RWPE1 (cell line): ENCODE measurements at regions not wholly inside any gene's neighbourhood (a gene's known extent, or its start where the extent isn't known, plus 50 kb on each side); places are given as distances from the start of the nearest gene placed in this dataset.

Experiments used
- CTCF ChIA-PET: fragments of 350-600 bp; sonication (Branson Sonifier 250); formaldehyde crosslinking; extraction: SDS; loops from one replicate; lab custom pipeline; 2021; lab: Yijun Ruan, JAX
- POLR2A ChIA-PET: fragments of 400-600 bp; formaldehyde crosslinking; extraction: SDS; loops from one replicate; lab custom pipeline; 2020; ENCODE audit warnings: antibody characterized with exemption; ENCODE audit not compliant: low non-redundant PET; lab: Yijun Ruan, JAX
- DNase-seq: peaks from one replicate; pipeline ENCODE4 v3.0.0; 2012; ENCODE audit warnings: low spot score
- H3K27ac ChIP-seq: fragments of 450-650 bp; 2 replicates; pipeline ENCODE4 v1.5.1; 2017
- TF ChIP-seq, protein P1 (sequence below): fragments of 450-650 bp; conservative IDR thresholded peaks from 2 replicates; pipeline ENCODE4 v1.5.1; 2017; ENCODE audit warnings: low read depth, mild to moderate bottlenecking

DNA sequence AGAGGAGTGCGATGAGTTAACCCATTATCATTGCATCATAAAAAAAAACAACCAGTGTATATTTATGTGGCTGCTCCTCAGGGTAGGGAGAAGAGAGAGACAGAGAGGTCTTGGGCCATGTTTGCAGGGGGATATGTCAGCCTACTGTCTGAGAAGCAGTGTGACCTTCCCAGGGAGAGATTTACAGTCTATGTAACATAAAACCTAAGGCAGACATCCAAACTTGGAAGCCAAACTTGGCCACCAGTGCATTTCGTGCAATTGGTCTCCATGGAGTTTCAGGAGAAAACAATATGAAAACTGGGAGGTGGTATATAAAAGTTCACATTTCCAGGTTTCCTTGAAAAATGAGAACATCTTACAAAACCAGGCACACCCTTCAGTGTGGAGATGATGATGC lies 85.9 kb upstream of the CXCL12 start:
- ChIA-PET POLR2A (no interaction called here), CTCF (no interaction called here)
- DNase-seq = no peak
- TF ChIP-seq, protein P1, sequence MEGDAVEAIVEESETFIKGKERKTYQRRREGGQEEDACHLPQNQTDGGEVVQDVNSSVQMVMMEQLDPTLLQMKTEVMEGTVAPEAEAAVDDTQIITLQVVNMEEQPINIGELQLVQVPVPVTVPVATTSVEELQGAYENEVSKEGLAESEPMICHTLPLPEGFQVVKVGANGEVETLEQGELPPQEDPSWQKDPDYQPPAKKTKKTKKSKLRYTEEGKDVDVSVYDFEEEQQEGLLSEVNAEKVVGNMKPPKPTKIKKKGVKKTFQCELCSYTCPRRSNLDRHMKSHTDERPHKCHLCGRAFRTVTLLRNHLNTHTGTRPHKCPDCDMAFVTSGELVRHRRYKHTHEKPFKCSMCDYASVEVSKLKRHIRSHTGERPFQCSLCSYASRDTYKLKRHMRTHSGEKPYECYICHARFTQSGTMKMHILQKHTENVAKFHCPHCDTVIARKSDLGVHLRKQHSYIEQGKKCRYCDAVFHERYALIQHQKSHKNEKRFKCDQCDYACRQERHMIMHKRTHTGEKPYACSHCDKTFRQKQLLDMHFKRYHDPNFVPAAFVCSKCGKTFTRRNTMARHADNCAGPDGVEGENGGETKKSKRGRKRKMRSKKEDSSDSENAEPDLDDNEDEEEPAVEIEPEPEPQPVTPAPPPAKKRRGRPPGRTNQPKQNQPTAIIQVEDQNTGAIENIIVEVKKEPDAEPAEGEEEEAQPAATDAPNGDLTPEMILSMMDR = no peak
- no peak overlapping the region for H3K27ac ChIP-seq

DNA sequence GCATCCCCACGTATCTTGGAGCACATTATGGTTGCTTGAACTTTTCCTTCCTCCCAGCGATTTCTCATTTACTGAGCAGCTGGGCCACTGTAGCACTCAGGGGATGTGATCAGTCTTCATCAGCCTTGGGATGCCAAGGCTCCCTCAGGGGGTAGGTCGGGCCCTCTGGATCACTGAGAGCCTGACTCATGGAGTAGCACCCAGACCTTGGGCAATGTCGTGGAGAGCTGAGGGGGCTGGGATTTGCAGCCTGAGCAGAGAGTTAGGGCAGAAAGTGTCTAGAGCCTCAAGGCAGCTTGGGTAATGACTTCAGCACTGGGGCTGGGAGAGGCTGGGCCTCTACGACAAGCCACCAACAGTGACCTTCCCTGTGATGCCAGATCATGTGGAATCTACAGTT lies 86.5 kb upstream of the CXCL12 start:
- no peak overlapping the region for H3K27ac ChIP-seq
- POLR2A ChIA-PET = no interaction called here
- TF ChIP-seq, protein P1 = no peak
- DNase-seq = no peak
- CTCF ChIA-PET = no interaction called here

DNA sequence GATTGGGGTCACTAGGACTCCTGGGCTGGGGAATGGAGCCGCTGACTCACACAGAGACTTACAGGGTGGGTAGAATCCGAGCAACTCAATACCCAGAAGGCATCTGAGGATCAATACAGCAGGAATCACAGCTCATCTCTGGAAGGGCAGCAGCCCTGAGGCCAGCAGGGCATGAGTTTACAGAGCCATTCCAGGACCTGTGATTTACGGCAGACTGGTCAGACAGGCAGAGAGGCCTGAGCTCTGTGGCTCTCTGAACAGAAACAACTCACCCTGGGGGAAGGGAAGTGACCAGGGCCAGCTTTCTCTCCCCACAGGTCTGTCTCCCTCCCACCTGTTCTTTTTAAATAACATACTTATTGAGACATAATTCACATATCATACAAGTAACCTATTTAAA lies 88.2 kb upstream of the CXCL12 start:
- TF ChIP-seq, protein P1 = no peak
- DNase-seq = no peak
- no peak overlapping the region for H3K27ac ChIP-seq
- CTCF ChIA-PET = no interaction called here
- POLR2A ChIA-PET = no interaction called here

DNA sequence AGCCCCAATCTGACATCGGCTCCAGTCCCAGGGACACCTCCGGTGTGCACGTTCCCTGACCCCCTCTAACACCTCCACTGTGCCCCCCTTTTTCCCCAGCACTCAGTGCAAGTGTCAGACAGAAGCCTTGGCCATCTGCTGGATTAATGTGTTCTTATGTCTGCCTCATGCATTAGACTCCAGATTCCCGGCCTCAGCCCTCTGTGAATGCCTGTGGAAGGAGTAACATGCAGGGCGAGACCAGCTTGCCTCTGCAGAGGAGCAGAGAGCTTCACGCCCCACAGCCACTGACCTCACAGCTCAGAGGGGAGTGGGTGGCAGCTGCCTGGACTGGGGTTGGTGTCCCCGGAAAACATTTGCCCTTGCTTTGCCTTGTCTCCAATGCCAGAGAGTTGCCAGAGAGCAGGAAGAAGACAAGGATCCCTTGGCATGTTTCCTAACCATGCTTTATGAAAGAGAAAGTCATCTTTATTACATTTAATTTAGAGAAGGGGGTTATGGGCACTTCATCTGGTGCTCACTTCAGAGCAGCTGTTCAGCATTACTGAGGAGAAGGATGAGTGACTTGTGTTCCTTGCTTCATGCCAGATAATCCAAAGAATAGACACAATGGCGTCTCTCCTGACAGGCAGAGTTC lies 91.6 kb upstream of the CXCL12 start:
- CTCF ChIA-PET = no interaction called here
- POLR2A ChIA-PET = no interaction called here
- H3K27ac ChIP-seq = no peak overlapping the region
- TF ChIP-seq, protein P1 = no peak
- no peak for DNase-seq

DNA sequence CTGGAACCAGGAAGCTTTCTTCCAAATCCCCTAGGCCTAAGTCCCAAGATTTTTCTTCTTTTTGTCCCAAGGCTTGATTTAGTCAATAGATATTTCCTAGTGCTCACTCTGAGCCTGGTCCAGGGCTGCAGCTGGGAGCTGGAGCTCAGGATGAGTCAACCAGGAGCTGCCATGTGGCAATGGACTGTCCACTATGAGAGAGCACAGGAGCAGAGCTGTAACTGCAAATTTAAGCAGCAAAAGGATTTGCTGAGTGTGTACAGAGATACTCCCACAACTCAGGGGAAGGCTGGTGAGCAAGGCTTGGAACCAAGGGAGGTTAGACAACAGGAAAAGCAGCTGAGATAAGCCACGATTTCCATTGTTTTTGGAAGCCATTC lies 92.1 kb upstream of the CXCL12 start:
- TF ChIP-seq, protein P1 = no peak
- no peak for DNase-seq
- H3K27ac ChIP-seq = no peak overlapping the region
- POLR2A ChIA-PET = no interaction called here
- CTCF ChIA-PET = no interaction called here

DNA sequence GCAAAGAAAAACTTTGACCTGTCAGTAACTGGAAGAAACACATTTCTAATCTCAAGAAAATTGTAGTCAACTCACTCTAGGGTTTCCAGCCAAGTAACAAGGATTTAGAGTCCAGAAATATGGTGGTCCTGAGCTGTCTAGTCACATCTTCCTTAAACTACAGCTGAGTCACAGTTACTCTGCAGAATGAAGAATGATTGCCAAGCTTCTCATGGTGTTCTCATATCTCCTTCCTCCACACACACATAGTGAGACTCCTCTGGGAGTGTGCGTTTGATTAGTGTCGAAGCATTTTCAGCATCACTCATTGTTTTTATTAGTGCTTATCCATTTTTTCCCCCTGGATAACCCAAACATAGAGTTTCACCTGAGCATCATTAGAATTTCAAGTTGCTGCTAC lies 93.1 kb upstream of the CXCL12 start:
- ChIA-PET CTCF (no interaction called here), POLR2A (no interaction called here)
- TF ChIP-seq, protein P1 = no peak
- no peak for DNase-seq
- no peak overlapping the region for H3K27ac ChIP-seq
